HL-60 (cell line): ENCODE measurements at regions not wholly inside any gene's neighbourhood (a gene's known extent, or its start where the extent isn't known, plus 50 kb on each side); places are given as distances from the start of the nearest gene placed in this dataset.

Experiments used
- DNase-seq, 2 experiments: peaks; one replicate each; pipeline ENCODE4 v3.0.0-alpha.2; 2010 to 2020; ENCODE audit warnings: low read depth in 1 of 2, low spot score in 1 of 2
- H3K27ac ChIP-seq: fragments of 250-450 bp; sonication (Bioruptor Pico); replicated peaks from 2 replicates; pipeline ENCODE4 v1.5.1; 2020; ENCODE audit warnings: mild to moderate bottlenecking, moderate library complexity
- H3K27me3 ChIP-seq: fragments of 250-450 bp; sonication (Bioruptor Pico); 2 replicates; pipeline ENCODE4 v1.5.1; 2021; ENCODE audit warnings: mild to moderate bottlenecking, moderate library complexity; ENCODE audit not compliant: insufficient read depth, poor library complexity, severe bottlenecking
- H3K4me3 ChIP-seq: replicated peaks from 2 replicates; pipeline ENCODE4 v1.5.1; 2011; ENCODE audit warnings: mild to moderate bottlenecking, control low read depth, low read length; ENCODE audit not compliant: insufficient read depth
- CTCF ChIP-seq: IDR thresholded peaks from one replicate; pipeline ENCODE4 v1.5.1; 2011; ENCODE audit warnings: low read length, control low read depth, inconsistent platforms; ENCODE audit not compliant: insufficient read depth
- GABPA ChIP-seq: IDR thresholded peaks from 2 replicates; pipeline ENCODE4 v1.6.1; 2012; ENCODE audit warnings: low read depth
- POLR2AphosphoS5 ChIP-seq: IDR thresholded peaks from 2 replicates; pipeline ENCODE4 v1.6.1; 2012; ENCODE audit warnings: low read depth
- REST ChIP-seq: IDR thresholded peaks from 2 replicates; pipeline ENCODE4 v1.6.1; 2012; ENCODE audit warnings: low read depth; ENCODE audit not compliant: insufficient replicate concordance
- SPI1 ChIP-seq: IDR thresholded peaks from 2 replicates; pipeline ENCODE4 v1.6.1; 2012; ENCODE audit warnings: low read depth, mild to moderate bottlenecking, borderline replicate concordance

GRCh38 chr18:77857678-77858655 lies 608.3 kb downstream of the GALR1 start:
- Histone ChIP-seq H3K27ac (no peak overlapping the region), H3K4me3 (no peak overlapping the region), H3K27me3 (peaks cover 2% of the 10 kb centered on the region)
- TF ChIP-seq SPI1 (no peak), GABPA (no peak), CTCF (no peak), POLR2AphosphoS5 (no peak), REST (no peak)
- no peak for DNase-seq

DNA sequence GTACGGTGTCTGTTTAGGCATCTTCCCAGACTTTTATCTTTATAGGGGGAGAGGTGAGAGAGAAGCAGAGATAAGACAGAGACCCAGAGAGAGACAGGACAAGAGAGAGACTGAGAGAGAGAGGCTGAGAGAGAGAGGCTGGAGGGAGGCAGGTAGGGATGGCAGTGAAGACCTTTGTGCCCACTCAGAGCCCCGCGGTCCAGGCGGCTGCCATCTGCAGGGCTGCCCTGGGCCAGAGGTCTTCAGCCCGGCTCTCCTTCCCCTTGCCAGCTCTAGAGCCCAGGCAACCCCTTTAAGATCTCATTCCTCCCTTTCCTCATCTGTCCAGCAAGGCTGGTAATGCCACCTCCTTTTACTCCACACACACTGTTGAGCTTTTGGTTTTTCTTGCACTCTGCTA lies 610.0 kb downstream of the GALR1 start:
- TF ChIP-seq SPI1 (no peak), REST (no peak), GABPA (no peak), POLR2AphosphoS5 (no peak), CTCF (no peak)
- Histone ChIP-seq H3K27ac (no peak overlapping the region), H3K4me3 (no peak overlapping the region), H3K27me3 (peaks cover 2% of the 10 kb centered on the region)
- DNase-seq = no peak

DNA sequence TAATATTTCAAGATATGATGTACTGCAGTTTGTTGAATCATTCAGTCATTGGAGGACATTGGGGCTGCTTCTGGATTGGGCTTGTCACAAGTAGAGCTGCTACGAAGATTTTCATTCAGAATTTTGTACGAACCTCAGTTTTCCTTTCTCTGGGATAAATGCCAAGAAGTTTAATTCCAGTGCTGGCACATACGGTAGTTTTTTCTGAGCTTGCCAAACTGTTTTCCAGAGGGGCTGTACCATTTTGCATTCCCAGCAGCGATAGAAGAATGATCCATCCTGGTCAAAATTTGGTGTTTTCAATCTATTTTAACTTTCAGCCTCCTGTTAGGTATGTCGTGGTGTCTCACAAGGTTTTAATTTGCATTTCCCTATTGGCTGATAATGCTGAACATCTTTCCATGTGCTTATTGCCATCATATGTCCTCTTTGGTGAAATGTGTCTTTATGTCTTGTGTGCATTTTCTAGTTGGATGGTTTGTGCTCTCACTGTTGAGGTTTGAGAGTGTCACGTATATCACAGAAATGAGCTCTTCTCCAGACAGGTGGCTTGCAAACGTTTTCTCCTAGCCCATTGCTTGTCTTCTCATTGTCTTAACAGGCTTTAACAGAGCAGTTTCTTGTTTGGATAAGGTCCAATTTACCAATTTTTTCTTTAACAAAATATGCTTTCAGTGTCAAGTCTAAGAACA lies 612.6 kb downstream of the GALR1 start:
- Histone ChIP-seq H3K27ac (no peak overlapping the region), H3K4me3 (no peak overlapping the region), H3K27me3 (peaks cover 2% of the 10 kb centered on the region)
- no peak for DNase-seq
- TF ChIP-seq REST (no peak), SPI1 (no peak), POLR2AphosphoS5 (no peak), CTCF (no peak), GABPA (no peak)
